Spleen (tissue), 7 donors: ENCODE measurements at regions not wholly inside any gene's neighbourhood (a gene's known extent, or its start where the extent isn't known, plus 50 kb on each side); places are given as distances from the start of the nearest gene placed in this dataset.

Source experiments
- CTCF ChIP-seq, 11 experiments: fragments of 200-600 bp in 7 of 11; fragments of 450-650 bp in 4 of 11; sonication (generic) in 4 of 11; IDR thresholded peaks in 8 of 11; conservative IDR thresholded peaks in 3 of 11; 1 replicate in 7 of 11; 2 replicates in 4 of 11; pipeline versions ENCODE4 v1.4.0 to v1.8.0; 2016 to 2021; ENCODE audit warnings: antibody characterized with exemption in 11 of 11, inconsistent platforms in 4 of 11, mild to moderate bottlenecking in 1 of 11
- POLR2AphosphoS5 ChIP-seq, 3 donors: sonication (generic); formaldehyde crosslinking; IDR thresholded peaks; one replicate each; pipeline ENCODE4 v1.5.1; 2017; ENCODE audit warnings: antibody characterized with exemption in 3 of 3
- donor health status: DM: no; HTN: no; CAD: no; lungs with moderate emphysema.
- donor health status: DM: no; HTN: no; CAD: no.
- donor health status: DM: no; HTN: no; CAD: no.

- TF ChIP-seq CTCF (IDR thresholded peaks at IDR 0.05 in 8 of 11, conservative IDR thresholded peaks at IDR 0.05 in 3 of 11): no peak
- no peak for TF ChIP-seq POLR2AphosphoS5 (IDR thresholded peaks at IDR 0.05)
Measured at GRCh38 chr18:51383711-51384110, 186.2 kb upstream of the MEX3C start.
